ENCODE measurements at regions not wholly inside any gene's neighbourhood (a gene's known extent, or its start where the extent isn't known, plus 50 kb on each side); places are given as distances from the start of the nearest gene placed in this dataset.

DNA sequence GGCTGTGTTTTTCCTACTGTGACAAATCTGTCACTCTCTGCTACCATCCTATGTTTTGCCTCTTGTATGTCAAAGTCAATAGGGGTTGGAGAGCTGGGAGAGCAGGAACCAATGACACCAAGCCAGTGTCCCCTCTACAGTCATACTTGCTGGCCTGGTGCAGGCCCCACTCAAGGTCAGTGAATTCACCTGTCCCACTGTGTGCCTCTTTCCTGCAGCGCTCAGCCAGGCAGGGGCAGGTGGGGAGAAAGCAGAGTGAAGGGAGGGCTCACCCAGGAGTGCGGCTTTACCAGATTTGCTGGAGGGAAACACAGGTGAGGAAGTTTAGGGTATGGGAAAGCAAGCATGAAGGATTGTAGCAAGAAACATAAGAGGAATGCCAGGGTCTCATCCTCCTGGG, 114.5 kb downstream of the GYPC start:
- no peaks in the 10 kb centered on the region for H3K9me3 ChIP-seq (ENCODE audit: insufficient read depth, low read length)
- H3K36me3 ChIP-seq (replicated peaks; ENCODE audit: low read depth, low read length), result no peaks in the 10 kb centered on the region
- H3K4me1 ChIP-seq (ENCODE audit: low read length), result peaks cover 15% of the 10 kb centered on the region
- no peak overlapping the region for H2AFZ ChIP-seq (ENCODE audit: low read depth, low read length)
- no peak overlapping the region for H3K4me2 ChIP-seq (ENCODE audit: low read length)
- no peaks in the 10 kb centered on the region for H3K79me2 ChIP-seq (ENCODE audit: low read length)
- no peak for TF ChIP-seq EZH2phosphoT487 (IDR thresholded peaks at IDR 0.05; ENCODE audit: low read depth)
- TF ChIP-seq, protein P1, sequence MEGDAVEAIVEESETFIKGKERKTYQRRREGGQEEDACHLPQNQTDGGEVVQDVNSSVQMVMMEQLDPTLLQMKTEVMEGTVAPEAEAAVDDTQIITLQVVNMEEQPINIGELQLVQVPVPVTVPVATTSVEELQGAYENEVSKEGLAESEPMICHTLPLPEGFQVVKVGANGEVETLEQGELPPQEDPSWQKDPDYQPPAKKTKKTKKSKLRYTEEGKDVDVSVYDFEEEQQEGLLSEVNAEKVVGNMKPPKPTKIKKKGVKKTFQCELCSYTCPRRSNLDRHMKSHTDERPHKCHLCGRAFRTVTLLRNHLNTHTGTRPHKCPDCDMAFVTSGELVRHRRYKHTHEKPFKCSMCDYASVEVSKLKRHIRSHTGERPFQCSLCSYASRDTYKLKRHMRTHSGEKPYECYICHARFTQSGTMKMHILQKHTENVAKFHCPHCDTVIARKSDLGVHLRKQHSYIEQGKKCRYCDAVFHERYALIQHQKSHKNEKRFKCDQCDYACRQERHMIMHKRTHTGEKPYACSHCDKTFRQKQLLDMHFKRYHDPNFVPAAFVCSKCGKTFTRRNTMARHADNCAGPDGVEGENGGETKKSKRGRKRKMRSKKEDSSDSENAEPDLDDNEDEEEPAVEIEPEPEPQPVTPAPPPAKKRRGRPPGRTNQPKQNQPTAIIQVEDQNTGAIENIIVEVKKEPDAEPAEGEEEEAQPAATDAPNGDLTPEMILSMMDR (IDR thresholded peaks at IDR 0.05; ENCODE audit: low read depth, low read length), result no peak
- no peaks in the 10 kb centered on the region for H4K20me1 ChIP-seq (ENCODE audit: insufficient read depth, low read length)
- H3K9ac ChIP-seq (ENCODE audit: low read length), result no peak overlapping the region
- no peak overlapping the region for H3K27ac ChIP-seq (ENCODE audit: low read length)
- H3K27me3 ChIP-seq (ENCODE audit: low read depth, low read length), result 0 out of 2 replicates have a peak, but pooled peaks cover 3% of the 10 kb centered on the region
- H3K4me3 ChIP-seq (ENCODE audit: low read length), result no peak overlapping the region

DNA sequence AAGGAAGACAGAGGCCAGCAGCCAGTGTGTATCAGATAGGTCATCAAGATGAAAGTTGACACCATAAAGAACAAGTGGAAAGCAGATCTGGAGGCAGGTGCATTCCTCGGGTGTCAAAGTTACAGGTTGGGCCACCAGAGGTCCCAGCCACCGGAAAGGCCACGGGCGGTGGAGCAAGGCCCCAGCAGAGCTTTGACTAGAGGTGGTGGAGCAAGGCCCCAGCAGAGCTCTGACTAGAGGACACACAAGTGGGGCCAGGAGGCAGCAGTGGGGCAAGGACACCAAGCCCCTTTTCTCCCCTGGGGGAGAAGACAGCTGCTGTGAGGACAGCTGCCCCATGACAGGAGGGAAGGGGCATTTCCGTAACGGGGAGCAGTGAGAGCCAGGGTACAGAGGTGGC, 115.1 kb downstream of the GYPC start:
- Histone ChIP-seq H2AFZ (ENCODE audit: low read depth, low read length) (no peak overlapping the region), H3K9ac (ENCODE audit: low read length) (no peak overlapping the region)

DNA sequence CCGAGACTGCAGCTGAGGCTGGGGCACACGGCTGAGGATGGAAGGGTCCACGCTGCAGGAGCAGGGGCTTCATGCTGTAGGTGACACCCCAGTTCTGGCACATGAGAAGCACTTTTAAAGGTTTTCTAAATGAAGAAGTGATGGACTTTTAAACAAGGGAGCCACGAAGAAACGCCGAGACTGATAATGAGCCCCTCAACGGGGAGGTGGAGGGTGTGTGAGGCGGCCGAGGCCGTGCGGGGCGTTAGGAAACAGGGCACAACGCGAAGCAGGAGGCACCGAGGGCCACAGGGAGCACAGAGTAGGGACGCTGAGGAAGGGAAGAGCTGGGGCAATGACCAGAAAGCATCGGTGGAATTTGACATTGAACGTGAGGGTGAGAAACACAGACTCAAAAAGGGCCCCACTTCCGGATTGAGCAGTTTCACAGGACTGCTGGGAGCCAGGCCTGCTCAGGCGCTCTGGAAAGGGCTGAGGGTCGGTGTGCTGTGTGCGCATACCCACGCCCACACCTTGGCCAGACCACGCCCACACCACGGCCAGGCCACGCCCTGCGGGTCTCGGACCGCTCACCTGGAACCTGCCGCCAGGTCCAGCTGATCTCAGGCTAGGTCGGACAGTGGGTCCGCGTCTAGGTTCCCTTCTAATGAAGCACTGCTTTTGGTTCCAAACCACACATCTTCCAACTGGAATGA, 115.7 kb downstream of the GYPC start:
- Histone ChIP-seq H3K4me2 (ENCODE audit: low read length) (no peak overlapping the region), H3K9ac (ENCODE audit: low read length) (no peak overlapping the region)

More for the DNA sequence above, 115.1 kb downstream of the GYPC start:
- Histone ChIP-seq H3K36me3 (replicated peaks; ENCODE audit: low read depth, low read length) (no peaks in the 10 kb centered on the region), H3K27ac (ENCODE audit: low read length) (no peak overlapping the region), H3K27me3 (ENCODE audit: low read depth, low read length) (no peaks in the 10 kb centered on the region), H3K4me3 (ENCODE audit: low read length) (no peak overlapping the region), H4K20me1 (ENCODE audit: insufficient read depth, low read length) (no peaks in the 10 kb centered on the region), H3K4me2 (ENCODE audit: low read length) (no peak overlapping the region), H3K4me1 (ENCODE audit: low read length) (peaks cover 21% of the 10 kb centered on the region), H3K79me2 (ENCODE audit: low read length) (no peaks in the 10 kb centered on the region), H3K9me3 (ENCODE audit: insufficient read depth, low read length) (no peaks in the 10 kb centered on the region)
- TF ChIP-seq, protein P1 (IDR thresholded peaks at IDR 0.05; ENCODE audit: low read depth, low read length), result no peak
- no peak for TF ChIP-seq EZH2phosphoT487 (IDR thresholded peaks at IDR 0.05; ENCODE audit: low read depth)

DNA sequence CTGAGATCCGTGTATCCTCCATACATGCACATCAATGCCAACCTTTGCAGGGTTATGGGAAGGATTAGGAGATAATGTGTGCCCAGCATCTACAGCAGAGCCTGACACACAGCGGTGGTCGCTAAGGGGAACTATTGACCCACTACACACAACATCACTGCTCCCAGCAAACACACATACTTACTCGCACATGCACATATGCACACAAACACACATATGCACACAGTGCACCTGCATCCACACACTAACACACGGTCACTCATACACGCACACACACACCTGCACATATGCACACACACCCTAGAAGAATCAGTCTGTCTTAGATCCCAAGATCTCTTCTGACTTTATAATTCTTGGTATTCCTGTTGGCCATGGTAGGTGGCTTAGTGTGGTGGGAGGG, 118.3 kb downstream of the GYPC start:
- Histone ChIP-seq H4K20me1 (ENCODE audit: insufficient read depth, low read length) (no peaks in the 10 kb centered on the region), H3K36me3 (replicated peaks; ENCODE audit: low read depth, low read length) (no peaks in the 10 kb centered on the region), H2AFZ (ENCODE audit: low read depth, low read length) (no peak overlapping the region), H3K4me2 (ENCODE audit: low read length) (no peak overlapping the region), H3K9me3 (ENCODE audit: insufficient read depth, low read length) (no peaks in the 10 kb centered on the region), H3K27me3 (ENCODE audit: low read depth, low read length) (0 out of 2 replicates have a peak, but pooled peaks cover 4% of the 10 kb centered on the region), H3K4me1 (ENCODE audit: low read length) (peaks cover 32% of the 10 kb centered on the region), H3K9ac (ENCODE audit: low read length) (no peak overlapping the region), H3K79me2 (ENCODE audit: low read length) (no peaks in the 10 kb centered on the region), H3K4me3 (ENCODE audit: low read length) (no peak overlapping the region), H3K27ac (ENCODE audit: low read length) (no peak overlapping the region)
- TF ChIP-seq, protein P1 (IDR thresholded peaks at IDR 0.05; ENCODE audit: low read depth, low read length), result no peak
- TF ChIP-seq EZH2phosphoT487 (IDR thresholded peaks at IDR 0.05; ENCODE audit: low read depth), result no peak

More for the DNA sequence above, 115.7 kb downstream of the GYPC start:
- Histone ChIP-seq H2AFZ (ENCODE audit: low read depth, low read length) (no peak overlapping the region), H3K79me2 (ENCODE audit: low read length) (no peaks in the 10 kb centered on the region), H3K4me1 (ENCODE audit: low read length) (peaks cover 25% of the 10 kb centered on the region), H3K9me3 (ENCODE audit: insufficient read depth, low read length) (no peaks in the 10 kb centered on the region), H3K4me3 (ENCODE audit: low read length) (no peak overlapping the region), H3K27ac (ENCODE audit: low read length) (no peak overlapping the region), H4K20me1 (ENCODE audit: insufficient read depth, low read length) (no peaks in the 10 kb centered on the region), H3K36me3 (replicated peaks; ENCODE audit: low read depth, low read length) (no peaks in the 10 kb centered on the region), H3K27me3 (ENCODE audit: low read depth, low read length) (no peaks in the 10 kb centered on the region)
- TF ChIP-seq, protein P1 (IDR thresholded peaks at IDR 0.05; ENCODE audit: low read depth, low read length), result no peak
- no peak for TF ChIP-seq EZH2phosphoT487 (IDR thresholded peaks at IDR 0.05; ENCODE audit: low read depth)
